ENCODE measurements at regions not wholly inside any gene's neighbourhood (a gene's known extent, or its start where the extent isn't known, plus 50 kb on each side); places are given as distances from the start of the nearest gene placed in this dataset.

DNA sequence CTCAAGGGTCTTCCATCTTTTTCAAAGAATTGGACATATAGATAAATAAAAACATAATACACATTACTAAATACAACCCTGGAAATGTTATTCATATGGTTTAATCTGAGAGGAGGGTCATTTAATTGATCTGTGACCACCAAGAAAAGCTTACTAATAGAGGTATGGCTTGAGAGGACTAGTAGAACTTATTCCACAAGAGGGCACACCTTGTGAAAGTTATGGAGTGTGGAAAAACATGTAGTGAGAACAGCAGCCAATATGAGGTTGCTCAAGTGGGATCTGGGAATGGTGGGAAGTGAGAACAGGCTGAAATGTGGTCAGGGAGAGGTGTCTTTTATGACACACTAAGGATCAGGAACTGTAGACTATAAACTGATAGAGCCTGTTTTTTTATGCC, 973.5 kb upstream of the B3GALT2 start:
- H3K27ac Mint-ChIP-seq: no peak overlapping the region
- Histone ChIP-seq H3K4me1 (no peaks in the 10 kb centered on the region), H3K4me2 (no peak overlapping the region), H3K9ac (no peak overlapping the region), H2AFZ (replicated peaks) (peak overlapping the region; percentile 6), H3K9me3 (ENCODE audit: low read depth) (no peaks in the 10 kb centered on the region), H3K4me3 (no peak overlapping the region), H3F3A (ENCODE audit: low read depth) (no peaks in the 10 kb centered on the region), H4K20me1 (ENCODE audit: low read depth) (no peaks in the 10 kb centered on the region), H3K36me3 (no peaks in the 10 kb centered on the region), H3K27me3 (no peaks in the 10 kb centered on the region), H3K79me2 (ENCODE audit: low read depth) (no peaks in the 10 kb centered on the region), H3K27ac (no peak overlapping the region)
- no peak for TF ChIP-seq EZH2 (IDR thresholded peaks at IDR 0.05)
- no peak for TF ChIP-seq EZH2phosphoT487 (IDR thresholded peaks at IDR 0.05)
- TF ChIP-seq, protein P1, sequence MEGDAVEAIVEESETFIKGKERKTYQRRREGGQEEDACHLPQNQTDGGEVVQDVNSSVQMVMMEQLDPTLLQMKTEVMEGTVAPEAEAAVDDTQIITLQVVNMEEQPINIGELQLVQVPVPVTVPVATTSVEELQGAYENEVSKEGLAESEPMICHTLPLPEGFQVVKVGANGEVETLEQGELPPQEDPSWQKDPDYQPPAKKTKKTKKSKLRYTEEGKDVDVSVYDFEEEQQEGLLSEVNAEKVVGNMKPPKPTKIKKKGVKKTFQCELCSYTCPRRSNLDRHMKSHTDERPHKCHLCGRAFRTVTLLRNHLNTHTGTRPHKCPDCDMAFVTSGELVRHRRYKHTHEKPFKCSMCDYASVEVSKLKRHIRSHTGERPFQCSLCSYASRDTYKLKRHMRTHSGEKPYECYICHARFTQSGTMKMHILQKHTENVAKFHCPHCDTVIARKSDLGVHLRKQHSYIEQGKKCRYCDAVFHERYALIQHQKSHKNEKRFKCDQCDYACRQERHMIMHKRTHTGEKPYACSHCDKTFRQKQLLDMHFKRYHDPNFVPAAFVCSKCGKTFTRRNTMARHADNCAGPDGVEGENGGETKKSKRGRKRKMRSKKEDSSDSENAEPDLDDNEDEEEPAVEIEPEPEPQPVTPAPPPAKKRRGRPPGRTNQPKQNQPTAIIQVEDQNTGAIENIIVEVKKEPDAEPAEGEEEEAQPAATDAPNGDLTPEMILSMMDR (IDR thresholded peaks at IDR 0.05): peak; percentile 19
- no peak overlapping the region for H3K4me3 Mint-ChIP-seq
- H3K9me3 Mint-ChIP-seq: peaks cover 4% of the 10 kb centered on the region
- no peaks in the 10 kb centered on the region for H3K36me3 Mint-ChIP-seq
- H3K4me1 Mint-ChIP-seq: no peaks in the 10 kb centered on the region
- no peaks in the 10 kb centered on the region for H3K27me3 Mint-ChIP-seq (ENCODE audit: insufficient read depth, low read depth)
- no peak for DNase-seq (ENCODE audit: low spot score)

DNA sequence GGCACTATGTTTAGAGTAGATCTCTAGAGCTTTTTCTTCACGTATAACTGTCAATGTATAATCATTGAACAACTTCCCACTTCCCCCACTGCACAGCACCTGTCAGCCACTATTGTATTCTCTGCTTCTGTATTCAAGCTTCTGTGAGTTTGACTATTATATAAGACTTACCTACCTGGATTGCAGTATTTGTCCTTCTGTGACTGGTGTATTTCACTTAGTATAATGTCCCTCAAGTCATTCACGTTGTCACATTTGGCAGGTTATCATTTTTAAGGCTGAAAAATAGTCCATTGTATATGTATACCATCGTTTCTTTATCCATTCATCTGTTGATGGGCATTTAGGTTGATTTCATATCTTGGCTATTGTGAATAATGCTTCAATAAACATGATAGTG, 969.5 kb upstream of the B3GALT2 start:
- no peak overlapping the region for H3K27ac Mint-ChIP-seq
- no peaks in the 10 kb centered on the region for H3K27me3 Mint-ChIP-seq (ENCODE audit: insufficient read depth, low read depth)
- no peak overlapping the region for H3K27ac ChIP-seq
- no peaks in the 10 kb centered on the region for H3F3A ChIP-seq (ENCODE audit: low read depth)
- H3K27me3 ChIP-seq: no peaks in the 10 kb centered on the region
- TF ChIP-seq EZH2phosphoT487 (IDR thresholded peaks at IDR 0.05) (no peak), EZH2 (IDR thresholded peaks at IDR 0.05) (no peak)
- TF ChIP-seq, protein P1 (IDR thresholded peaks at IDR 0.05): no peak
- H2AFZ ChIP-seq (replicated peaks): no peak overlapping the region
- no peaks in the 10 kb centered on the region for H3K36me3 ChIP-seq
- H3K4me3 Mint-ChIP-seq: no peak overlapping the region
- H3K4me3 ChIP-seq: no peak overlapping the region
- no peaks in the 10 kb centered on the region for H4K20me1 ChIP-seq (ENCODE audit: low read depth)
- H3K79me2 ChIP-seq (ENCODE audit: low read depth): no peaks in the 10 kb centered on the region
- H3K4me1 Mint-ChIP-seq: no peaks in the 10 kb centered on the region
- H3K9ac ChIP-seq: no peak overlapping the region
- H3K36me3 Mint-ChIP-seq: no peaks in the 10 kb centered on the region
- no peaks in the 10 kb centered on the region for H3K4me1 ChIP-seq
- H3K4me2 ChIP-seq: no peak overlapping the region
- DNase-seq (ENCODE audit: low spot score): no peak
- no peaks in the 10 kb centered on the region for H3K9me3 ChIP-seq (ENCODE audit: low read depth)
- H3K9me3 Mint-ChIP-seq: peaks cover 4% of the 10 kb centered on the region

DNA sequence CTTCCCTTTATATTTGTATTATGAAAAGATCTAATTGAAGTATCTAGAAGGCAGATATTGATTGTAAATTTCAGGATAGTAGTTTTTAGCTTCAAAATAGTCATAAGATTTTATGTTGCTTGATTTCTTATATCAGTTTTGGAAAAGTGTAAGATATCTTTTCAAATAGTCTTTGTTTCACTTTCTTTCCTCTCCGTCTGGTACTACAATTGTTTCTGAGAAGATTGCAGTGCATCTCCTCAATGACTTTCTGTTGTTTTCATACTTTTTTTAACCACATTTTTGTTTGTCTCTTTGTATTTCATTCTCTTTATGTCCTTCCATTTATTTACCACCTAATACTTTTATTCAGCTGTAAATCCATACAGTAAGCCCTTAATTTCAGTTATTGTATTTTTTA, 964.6 kb upstream of the B3GALT2 start:
- H2AFZ ChIP-seq (replicated peaks): peak overlapping the region; percentile 23
- no peaks in the 10 kb centered on the region for H3K36me3 Mint-ChIP-seq
- DNase-seq (ENCODE audit: low spot score): no peak
- no peak overlapping the region for H3K27ac Mint-ChIP-seq
- no peaks in the 10 kb centered on the region for H3F3A ChIP-seq (ENCODE audit: low read depth)
- H3K4me3 Mint-ChIP-seq: no peak overlapping the region
- no peaks in the 10 kb centered on the region for H3K9me3 Mint-ChIP-seq
- H3K4me1 ChIP-seq: no peaks in the 10 kb centered on the region
- no peaks in the 10 kb centered on the region for H3K27me3 Mint-ChIP-seq (ENCODE audit: insufficient read depth, low read depth)
- H4K20me1 ChIP-seq (ENCODE audit: low read depth): no peaks in the 10 kb centered on the region
- H3K27ac ChIP-seq: no peak overlapping the region
- no peaks in the 10 kb centered on the region for H3K4me1 Mint-ChIP-seq
- H3K9ac ChIP-seq: no peak overlapping the region
- no peaks in the 10 kb centered on the region for H3K79me2 ChIP-seq (ENCODE audit: low read depth)
- no peak overlapping the region for H3K4me2 ChIP-seq
- no peaks in the 10 kb centered on the region for H3K9me3 ChIP-seq (ENCODE audit: low read depth)
- H3K27me3 ChIP-seq: no peaks in the 10 kb centered on the region
- TF ChIP-seq EZH2 (IDR thresholded peaks at IDR 0.05) (no peak), EZH2phosphoT487 (IDR thresholded peaks at IDR 0.05) (no peak)
- TF ChIP-seq, protein P1 (IDR thresholded peaks at IDR 0.05): no peak
- no peaks in the 10 kb centered on the region for H3K36me3 ChIP-seq
- H3K4me3 ChIP-seq: no peak overlapping the region

All from neural progenitor cell (in vitro differentiated cells).